B cell (primary cell): ENCODE measurements at regions not wholly inside any gene's neighbourhood (a gene's known extent, or its start where the extent isn't known, plus 50 kb on each side); places are given as distances from the start of the nearest gene placed in this dataset.

ENCODE experiments used
- CTCF ChIP-seq: fragments of 200-600 bp; IDR thresholded peaks from one replicate; pipeline ENCODE4 v1.8.0; 2022; ENCODE audit warnings: antibody characterized with exemption, mild to moderate bottlenecking
- EZH2 ChIP-seq: IDR thresholded peaks from 2 replicates; pipeline ENCODE4 v1.6.1; 2012; ENCODE audit warnings: borderline replicate concordance, low read depth, mild to moderate bottlenecking, moderate library complexity, low read length; ENCODE audit not compliant: insufficient read depth, poor library complexity, severe bottlenecking

- TF ChIP-seq CTCF, result no peak
- no peak for TF ChIP-seq EZH2
These were observed 261.2 kb upstream of the UBASH3B start for GRCh38 chr11:122394313-122394712.
